Fibroblast of peridontal ligament (primary cell): ENCODE measurements at regions not wholly inside any gene's neighbourhood (a gene's known extent, or its start where the extent isn't known, plus 50 kb on each side); places are given as distances from the start of the nearest gene placed in this dataset.

Experiments used
- DNase-seq: peaks from one replicate; pipeline ENCODE4 v3.0.0-alpha.2; 2010; ENCODE audit errors: extremely low read depth

DNA sequence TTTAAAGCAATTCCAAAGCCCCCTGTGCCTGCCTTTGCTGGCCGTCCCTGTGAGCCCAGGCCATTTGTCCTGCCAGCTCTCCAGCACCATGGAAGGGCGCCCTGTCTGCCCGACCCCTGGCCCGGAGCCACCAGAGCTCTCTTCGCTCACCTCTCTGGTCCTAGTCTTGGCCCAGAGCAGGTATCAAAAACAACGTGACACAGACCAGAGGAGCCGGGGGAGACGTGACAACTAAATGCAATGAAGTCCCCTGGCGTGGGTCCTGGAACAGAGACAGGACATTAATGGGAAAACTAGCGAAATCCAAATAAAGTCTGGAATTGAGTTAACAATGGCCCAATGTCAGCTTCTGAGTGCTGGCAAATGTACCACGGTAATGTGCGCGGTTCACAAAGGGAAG lies 83.2 kb upstream of the DIO3 start:
- no peak for DNase-seq

DNA sequence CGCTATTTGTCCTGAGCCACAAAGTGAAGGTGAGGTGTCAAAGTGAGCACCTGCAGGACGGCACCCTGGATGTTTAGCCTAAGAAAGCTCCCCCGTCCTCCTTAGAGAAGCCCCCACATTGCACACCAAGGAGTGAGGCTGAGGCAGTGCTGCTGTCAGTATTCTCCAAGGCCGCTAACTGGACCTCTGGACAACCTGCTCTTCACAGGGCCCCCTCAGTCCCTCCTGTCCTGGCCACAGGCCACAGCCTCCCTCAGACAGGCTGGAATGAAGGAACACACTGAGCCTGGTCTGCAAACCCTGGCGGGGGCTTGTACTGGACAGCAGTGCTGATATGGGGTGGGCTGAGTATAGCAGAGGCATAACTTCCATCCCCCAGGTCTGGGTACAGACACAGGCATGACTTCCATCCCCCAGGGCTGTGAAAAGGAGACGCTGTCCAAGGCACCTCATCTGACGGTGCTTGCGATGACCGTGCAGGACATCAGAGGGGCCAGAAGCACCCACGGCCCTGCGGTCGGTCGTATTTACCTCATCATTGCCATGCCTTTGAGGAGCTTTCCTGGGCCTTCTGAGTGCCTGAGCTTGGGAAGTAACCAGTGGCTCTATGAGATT lies 82.4 kb upstream of the DIO3 start:
- DNase-seq = no peak

- no peak for DNase-seq
Observed at GRCh38 chr14:101480022-101480746, 81.1 kb upstream of the DIO3 start.

- DNase-seq = peak; percentile 74
Observed at GRCh38 chr14:101480747-101481530, 80.4 kb upstream of the DIO3 start.

DNA sequence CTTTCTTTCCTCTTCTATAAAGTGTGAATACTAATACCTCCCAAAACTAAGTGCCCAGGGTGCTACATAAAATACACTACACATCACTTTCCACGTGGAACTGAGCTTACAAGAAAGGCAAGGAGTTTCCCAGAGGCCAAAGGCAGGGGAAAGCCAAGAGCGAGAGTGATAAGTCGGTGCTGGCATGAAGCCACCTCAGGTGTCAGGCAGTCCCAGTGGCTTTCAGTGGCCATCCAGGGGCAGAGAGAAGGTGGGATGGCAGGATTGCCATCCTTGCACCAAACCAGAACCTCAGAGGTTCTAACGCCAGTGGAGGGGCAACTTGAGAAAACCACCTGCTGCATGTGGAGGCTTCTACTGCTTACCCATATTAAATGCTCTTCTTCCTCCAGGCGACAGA lies 79.7 kb upstream of the DIO3 start:
- no peak for DNase-seq

GRCh38 chr14:101482066-101482465 lies 79.2 kb upstream of the DIO3 start:
- no peak for DNase-seq

DNA sequence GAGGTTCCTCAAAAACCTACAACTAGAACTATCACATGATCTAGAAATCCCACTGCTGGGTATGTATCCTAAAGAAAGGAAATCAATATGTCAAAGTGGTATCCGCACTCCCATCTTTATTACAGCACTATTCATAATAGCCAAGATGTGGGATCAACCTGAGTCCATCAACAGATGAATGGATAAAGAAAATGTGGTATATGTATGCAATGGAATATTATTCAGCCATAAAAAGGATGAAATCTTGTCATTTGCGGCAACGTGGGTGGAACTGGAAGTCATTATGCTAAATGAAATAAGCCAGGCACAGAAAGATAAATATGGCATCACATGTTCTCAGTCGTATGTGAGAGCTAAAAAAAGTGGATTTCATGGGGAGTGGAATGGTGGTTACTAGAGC lies 77.5 kb upstream of the DIO3 start:
- DNase-seq = no peak

DNA sequence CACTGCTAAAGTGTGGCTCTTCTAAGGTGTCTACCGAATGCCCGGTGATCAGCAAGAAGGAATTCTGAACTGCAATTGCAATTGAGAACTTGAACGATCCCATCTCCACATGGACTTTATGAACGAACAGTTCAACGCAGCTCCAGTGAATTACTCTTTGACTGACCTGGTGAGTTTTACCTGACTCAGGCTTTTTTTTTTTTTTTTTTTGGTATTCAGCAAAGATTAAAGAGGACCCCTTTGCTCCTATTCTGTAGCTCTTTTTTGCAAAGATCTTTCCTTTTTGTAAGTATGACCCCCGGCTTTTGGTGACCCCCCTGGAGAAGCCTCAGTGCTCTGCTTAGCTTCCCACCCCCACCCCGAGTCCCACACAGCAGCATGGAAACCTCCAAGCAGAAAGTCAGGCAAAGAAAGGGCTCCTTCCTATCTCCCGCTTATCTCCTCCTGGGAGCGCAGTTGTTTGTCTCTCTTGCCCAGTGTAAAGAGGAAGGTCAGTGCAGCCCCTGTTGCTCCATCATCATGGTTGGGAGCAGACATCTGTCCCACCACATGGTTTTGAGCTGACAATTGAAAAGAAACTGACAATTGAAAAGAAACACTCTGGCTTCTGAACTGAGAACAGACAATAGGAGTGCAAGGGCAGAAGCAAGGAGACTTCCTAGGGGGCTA lies 72.1 kb upstream of the DIO3 start:
- DNase-seq = no peak

DNA sequence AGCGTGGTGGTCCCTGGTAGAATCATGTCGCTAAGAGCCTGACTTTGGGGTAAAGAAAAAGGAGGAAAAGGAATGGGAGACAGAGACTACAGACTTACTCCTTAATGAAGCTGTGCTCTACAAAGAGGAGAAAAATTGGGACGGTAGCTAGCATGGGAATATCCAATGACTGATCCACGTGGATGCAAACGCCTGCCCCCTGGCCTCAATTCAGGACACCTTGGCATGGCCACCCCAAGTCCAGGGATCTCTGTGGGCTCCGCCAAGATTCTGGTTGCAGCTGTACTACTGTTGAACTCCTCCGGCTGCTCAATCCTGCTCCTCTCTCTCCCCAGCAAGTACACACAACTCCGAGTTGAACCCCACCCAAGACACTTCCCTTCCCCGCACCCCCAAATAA lies 70.5 kb upstream of the DIO3 start:
- no peak for DNase-seq

DNA sequence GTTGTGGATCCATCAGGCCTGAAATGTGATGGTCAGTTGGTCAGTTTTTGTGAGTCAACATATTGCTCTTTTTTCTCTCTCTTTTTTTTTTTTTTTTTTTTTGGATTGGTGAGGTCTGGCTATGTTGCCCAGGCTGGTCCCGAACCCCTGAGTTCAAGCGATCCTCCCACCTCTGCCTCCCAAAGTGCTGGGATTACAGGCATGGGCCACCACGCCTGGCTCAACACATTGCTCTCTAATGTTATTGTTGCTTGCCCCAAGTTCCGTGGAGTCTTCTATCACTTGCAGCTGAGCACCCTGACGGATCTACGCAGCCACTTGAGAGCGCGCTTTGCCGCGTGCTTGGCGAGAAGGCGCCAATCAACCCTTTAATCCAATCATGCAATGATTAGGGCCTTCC lies 69.5 kb upstream of the DIO3 start:
- DNase-seq = no peak

GRCh38 chr14:101492716-101493115 lies 68.6 kb upstream of the DIO3 start:
- DNase-seq = no peak

- DNase-seq = no peak
Observed at GRCh38 chr14:101494826-101495225, 66.5 kb upstream of the DIO3 start.

DNA sequence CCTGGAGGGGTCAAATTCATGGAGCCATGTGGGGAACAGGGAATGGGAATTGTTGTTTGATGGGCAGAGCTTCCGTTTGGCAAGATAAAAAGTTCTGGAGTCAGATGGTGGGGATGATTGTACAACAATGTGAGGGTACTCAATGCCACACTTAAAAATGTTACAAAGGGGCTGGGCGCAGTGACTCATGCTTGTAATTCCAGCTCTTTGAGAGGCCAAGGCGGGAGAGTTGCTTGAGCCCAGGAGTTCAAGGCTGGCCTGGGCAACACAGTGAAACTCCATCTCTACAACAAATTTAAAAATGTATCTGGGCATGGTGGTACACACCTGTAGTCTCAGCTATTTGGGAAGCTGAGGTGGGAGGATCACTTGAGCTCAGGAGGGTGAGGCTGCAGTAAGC lies 66.0 kb upstream of the DIO3 start:
- DNase-seq = no peak

DNA sequence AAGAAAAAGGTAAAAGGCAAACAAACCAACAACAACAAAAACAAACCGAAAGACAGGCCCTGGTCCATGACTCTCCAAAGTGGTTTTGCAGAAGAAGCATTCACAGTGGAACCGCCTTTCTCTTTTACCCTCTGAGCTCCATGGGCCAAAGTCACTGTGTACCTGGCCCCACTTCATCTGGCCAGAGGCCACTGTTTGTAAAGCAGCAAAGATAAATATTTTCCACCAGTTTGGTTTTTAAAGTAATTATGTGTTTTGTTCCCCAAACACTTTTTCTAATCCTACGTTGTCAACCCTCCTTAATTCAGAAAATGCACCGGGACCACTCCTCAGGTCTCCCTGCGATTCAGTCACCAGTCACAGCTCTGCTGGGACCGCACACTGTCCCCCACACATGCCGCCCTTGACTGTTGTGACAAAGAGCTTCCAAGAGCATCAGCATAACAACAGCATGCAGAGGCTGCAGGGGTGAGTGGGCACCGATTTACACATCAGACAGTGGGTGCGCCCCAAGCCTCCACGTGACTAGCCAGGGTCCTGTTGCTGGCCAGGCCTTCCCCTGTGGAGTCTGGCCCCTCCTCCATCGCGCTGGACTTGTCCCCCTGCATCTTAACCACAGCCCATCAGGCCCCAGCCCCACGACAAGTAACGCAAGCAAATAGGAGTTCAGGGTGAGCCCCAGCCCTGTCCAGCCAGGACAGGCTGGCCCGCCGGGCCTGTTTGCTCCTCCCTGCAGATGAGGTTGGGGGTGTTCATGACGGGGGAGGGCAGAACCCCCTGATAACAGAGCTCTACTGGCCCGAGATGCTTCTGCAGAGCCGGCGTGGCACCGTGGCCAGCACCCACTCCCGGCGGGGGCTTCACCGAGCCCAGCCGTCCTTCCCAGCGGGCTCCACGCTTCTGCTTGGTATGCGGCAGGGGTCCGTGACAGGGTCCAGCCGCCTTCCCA lies 65.2 kb upstream of the DIO3 start:
- DNase-seq = no peak

GRCh38 chr14:101496776-101497683 lies 64.3 kb upstream of the DIO3 start:
- no peak for DNase-seq

DNA sequence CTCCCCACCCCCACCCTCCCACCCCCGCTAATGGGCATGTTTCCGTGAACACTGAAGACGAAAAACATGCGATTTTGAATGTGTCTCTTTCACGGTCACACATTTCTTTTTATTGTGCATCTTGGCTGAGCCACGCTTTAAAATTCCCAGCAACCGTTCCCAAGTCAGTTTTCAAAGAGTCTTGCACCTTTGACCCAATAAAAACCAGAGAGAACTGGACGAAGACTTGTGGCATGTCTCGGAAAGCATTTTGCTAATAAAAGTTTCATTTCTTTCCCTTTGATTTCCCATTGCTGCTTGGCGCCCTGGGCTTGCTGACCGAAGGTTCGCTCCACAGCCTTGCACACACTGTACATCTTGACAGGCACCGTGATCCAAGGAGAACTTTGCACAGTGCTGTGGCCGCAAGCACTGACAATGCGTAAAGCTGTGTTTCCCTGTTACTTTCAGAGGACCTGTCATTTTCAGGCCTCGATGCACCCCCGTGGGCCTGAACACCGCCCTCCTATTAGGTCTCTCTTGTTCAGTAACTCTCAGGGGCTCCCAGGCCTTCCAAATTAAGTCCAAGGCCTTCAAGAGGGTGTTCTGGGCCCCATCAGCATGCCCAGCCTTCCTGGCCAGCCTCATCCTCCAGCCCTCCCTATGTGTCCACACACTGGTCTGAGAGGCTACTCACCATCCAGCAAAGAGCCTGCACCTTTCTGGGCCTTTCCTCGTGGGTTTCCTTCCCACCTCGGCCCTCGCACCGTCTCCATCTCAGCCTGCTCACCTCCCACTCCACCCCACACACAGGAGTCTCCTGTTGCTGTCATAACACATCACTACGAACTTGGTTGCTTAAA lies 63.4 kb upstream of the DIO3 start:
- DNase-seq = no peak

GRCh38 chr14:101498526-101498860 lies 62.8 kb upstream of the DIO3 start:
- DNase-seq = no peak

DNA sequence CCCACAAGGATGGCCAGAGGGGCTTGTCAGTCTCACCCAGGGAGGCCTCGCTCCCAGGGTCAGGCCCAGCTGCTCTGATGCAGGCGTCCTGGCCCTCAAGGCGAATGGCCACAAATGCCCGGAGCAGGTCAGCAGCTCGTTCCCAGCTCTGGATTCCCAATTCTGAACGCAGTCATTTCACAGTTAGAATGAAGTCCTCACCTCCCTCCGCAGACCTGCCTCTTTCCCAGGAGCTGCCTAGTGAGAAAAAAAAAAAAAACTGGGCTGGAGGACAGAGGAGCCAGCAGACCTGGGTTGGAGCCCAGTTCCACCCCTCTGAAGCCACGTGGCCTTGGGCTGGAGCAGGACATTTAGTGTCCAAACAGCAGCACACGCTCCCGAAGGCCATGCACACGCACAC lies 62.2 kb upstream of the DIO3 start:
- DNase-seq = no peak

- DNase-seq = no peak
Observed at GRCh38 chr14:101499513-101499912, 61.8 kb upstream of the DIO3 start.

- DNase-seq = no peak
Observed at GRCh38 chr14:101500061-101500460, 61.2 kb upstream of the DIO3 start.
